Loucy (cell line): ENCODE measurements at regions not wholly inside any gene's neighbourhood (a gene's known extent, or its start where the extent isn't known, plus 50 kb on each side); places are given as distances from the start of the nearest gene placed in this dataset.

ENCODE experiments used
- EZH2phosphoT487 ChIP-seq: fragments of 200-600 bp; IDR thresholded peaks from 2 replicates; pipeline ENCODE4 v1.6.1; 2018; ENCODE audit warnings: antibody characterized with exemption, mild to moderate bottlenecking, moderate library complexity, borderline replicate concordance
- TF ChIP-seq, protein P1 (sequence below): fragments of 200-600 bp; sonication (generic); conservative IDR thresholded peaks from 2 replicates; pipeline ENCODE4 v1.5.1; 2014; ENCODE audit warnings: mild to moderate bottlenecking, antibody characterized with exemption, low read length

DNA sequence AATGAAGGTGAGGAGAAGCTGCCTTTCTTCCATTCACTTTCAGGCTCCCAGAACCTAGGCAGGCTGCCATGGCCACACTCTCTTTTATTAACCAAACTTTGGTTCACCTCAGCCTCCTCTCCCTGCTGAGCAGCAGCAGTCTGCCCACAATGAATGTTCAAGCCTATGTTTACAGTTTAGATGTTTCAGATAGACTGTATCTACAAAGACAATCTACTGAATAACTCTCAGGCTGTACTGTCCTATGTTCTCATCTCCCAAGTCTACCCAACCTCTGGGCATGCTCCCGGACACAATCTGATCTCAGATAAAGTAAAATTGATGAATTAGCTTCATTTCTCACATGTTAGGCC lies 59.2 kb upstream of the TMEM164 start:
- TF ChIP-seq, protein P1, sequence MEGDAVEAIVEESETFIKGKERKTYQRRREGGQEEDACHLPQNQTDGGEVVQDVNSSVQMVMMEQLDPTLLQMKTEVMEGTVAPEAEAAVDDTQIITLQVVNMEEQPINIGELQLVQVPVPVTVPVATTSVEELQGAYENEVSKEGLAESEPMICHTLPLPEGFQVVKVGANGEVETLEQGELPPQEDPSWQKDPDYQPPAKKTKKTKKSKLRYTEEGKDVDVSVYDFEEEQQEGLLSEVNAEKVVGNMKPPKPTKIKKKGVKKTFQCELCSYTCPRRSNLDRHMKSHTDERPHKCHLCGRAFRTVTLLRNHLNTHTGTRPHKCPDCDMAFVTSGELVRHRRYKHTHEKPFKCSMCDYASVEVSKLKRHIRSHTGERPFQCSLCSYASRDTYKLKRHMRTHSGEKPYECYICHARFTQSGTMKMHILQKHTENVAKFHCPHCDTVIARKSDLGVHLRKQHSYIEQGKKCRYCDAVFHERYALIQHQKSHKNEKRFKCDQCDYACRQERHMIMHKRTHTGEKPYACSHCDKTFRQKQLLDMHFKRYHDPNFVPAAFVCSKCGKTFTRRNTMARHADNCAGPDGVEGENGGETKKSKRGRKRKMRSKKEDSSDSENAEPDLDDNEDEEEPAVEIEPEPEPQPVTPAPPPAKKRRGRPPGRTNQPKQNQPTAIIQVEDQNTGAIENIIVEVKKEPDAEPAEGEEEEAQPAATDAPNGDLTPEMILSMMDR = no peak
- TF ChIP-seq EZH2phosphoT487 = no peak
